Lung (tissue), 11 donors: ENCODE measurements at regions not wholly inside any gene's neighbourhood (a gene's known extent, or its start where the extent isn't known, plus 50 kb on each side); places are given as distances from the start of the nearest gene placed in this dataset.

Experiments
- ATAC-seq: fragments of 200-7000 bp; cut with Tn5 transposase; one replicate; pipeline ENCODE4 v1.9.1; 2020; ENCODE audit warnings: moderate number of reproducible peaks; ENCODE audit not compliant: insufficient read depth, low FRiP score
- DNase-seq, 3 donors: peaks; one replicate each; pipeline ENCODE4 v3.0.0-alpha.2; 2013 to 2017
- H3K27ac ChIP-seq, 2 donors: one replicate each; pipeline ENCODE4 v1.5.1; 2013; ENCODE audit warnings: mild to moderate bottlenecking in 2 of 2, moderate library complexity in 2 of 2, control low read depth in 1 of 2, inconsistent platforms in 1 of 2, low read depth in 1 of 2, low read length in 1 of 2
- H3K27me3 ChIP-seq, 3 donors: one replicate each; pipeline ENCODE4 v1.5.1; 2013; ENCODE audit warnings: low read length in 2 of 3; ENCODE audit not compliant: control insufficient read depth in 3 of 3, insufficient read depth in 3 of 3
- H3K36me3 ChIP-seq, 4 donors: one replicate each; pipeline ENCODE4 v1.5.1; 2013; ENCODE audit warnings: low read length in 4 of 4, mild to moderate bottlenecking in 1 of 4, moderate library complexity in 1 of 4; ENCODE audit not compliant: control insufficient read depth in 4 of 4, insufficient read depth in 4 of 4
- H3K4me1 ChIP-seq, 5 donors: one replicate each; pipeline ENCODE4 v1.5.1; 2013; ENCODE audit warnings: low read length in 5 of 5, mild to moderate bottlenecking in 2 of 5, moderate library complexity in 1 of 5; ENCODE audit not compliant: control insufficient read depth in 5 of 5, insufficient read depth in 5 of 5
- H3K4me3 ChIP-seq: one replicate; pipeline ENCODE4 v1.5.1; 2013; ENCODE audit warnings: mild to moderate bottlenecking, control low read depth, moderate library complexity
- H3K9ac ChIP-seq, 2 donors: one replicate each; pipeline ENCODE4 v1.5.1; 2013; ENCODE audit warnings: low read length in 2 of 2, control low read depth in 1 of 2; ENCODE audit not compliant: insufficient read depth in 1 of 2
- H3K9me3 ChIP-seq, 4 donors: one replicate each; pipeline ENCODE4 v1.5.1; 2013; ENCODE audit warnings: low read length in 3 of 4, mild to moderate bottlenecking in 1 of 4, moderate library complexity in 1 of 4; ENCODE audit not compliant: control insufficient read depth in 4 of 4, insufficient read depth in 3 of 4
- CTCF ChIP-seq: IDR thresholded peaks from 2 replicates; pipeline ENCODE4 v1.5.1; 2012; ENCODE audit warnings: mild to moderate bottlenecking; ENCODE audit errors: control extremely low read depth, extremely low read depth
- WGBS, 2 donors: extraction: QIAGEN DNeasy Blood & Tissue Kit; methylation state at CpG; one replicate each; pipeline ENCODE4 v1.1.7; 2013; 5-methylcytosine and 5-hydroxymethylcytosine counted together
- donor health status: control.
- donor health status: control.
- donor health status: Bipolar disorder and iron deficiency.
- donor health status: healthy.
- donor health status: DM: yes; HTN: yes; CAD: no.

- Histone ChIP-seq H3K4me3 (no peak overlapping the region), H3K9ac (no peak overlapping the region), H3K4me1 (peaks cover 0 to 11% (median 0%) of the 10 kb centered on the region in 5 donors), H3K9me3 (no peaks in the 10 kb centered on the region), H3K27me3 (no peaks in the 10 kb centered on the region), H3K36me3 (no peaks in the 10 kb centered on the region), H3K27ac (no peak overlapping the region)
- no peak for DNase-seq
- WGBS, 2 donors: 75 to 88% methylated on average over 4 of the region's 4 CpGs
- no peak for TF ChIP-seq CTCF
- ATAC-seq: no peak
Observed at GRCh38 chr10:44173608-44173894, 211.3 kb downstream of the CXCL12 start.

DNA sequence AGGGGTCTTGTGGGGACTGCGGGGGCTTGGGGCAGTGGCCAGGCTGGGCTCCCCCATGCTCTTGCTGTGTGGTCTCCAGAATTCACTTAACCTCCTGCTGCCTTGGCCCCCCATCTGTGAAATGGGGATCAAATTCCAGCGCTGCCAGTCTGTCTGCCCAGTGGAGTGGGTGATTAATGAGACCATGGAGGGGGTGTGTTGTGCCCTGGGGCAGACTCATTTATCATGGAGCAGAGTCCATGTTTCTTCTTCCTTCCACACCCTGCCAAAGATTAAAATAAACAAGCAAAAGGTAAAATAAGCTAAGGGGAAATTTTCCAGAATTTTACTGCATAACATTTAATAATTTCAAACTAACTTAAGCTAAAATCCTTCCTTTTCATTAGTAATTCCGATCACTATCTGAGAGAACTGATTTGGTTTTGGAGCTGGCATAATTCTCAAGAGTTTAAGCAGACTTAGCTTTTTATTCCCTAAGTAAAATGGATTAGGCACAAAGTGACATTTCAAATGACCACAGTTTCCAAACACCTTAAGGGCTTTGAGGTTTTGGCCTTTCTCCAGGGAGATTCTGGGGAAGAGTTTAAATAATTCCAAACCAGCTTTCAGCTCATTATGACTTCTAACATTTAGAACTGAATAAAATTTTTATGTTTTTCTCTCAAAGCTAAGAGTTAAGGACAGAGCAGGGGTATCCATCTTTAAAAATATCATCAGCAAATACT lies 211.9 kb downstream of the CXCL12 start:
- H3K27me3 ChIP-seq: no peaks in the 10 kb centered on the region
- ATAC-seq: no peak
- H3K36me3 ChIP-seq: no peaks in the 10 kb centered on the region
- no peaks in the 10 kb centered on the region for H3K9me3 ChIP-seq
- no peak overlapping the region for H3K9ac ChIP-seq
- no peak for TF ChIP-seq CTCF
- H3K27ac ChIP-seq: no peak overlapping the region
- no peak overlapping the region for H3K4me3 ChIP-seq
- peaks cover 0 to 11% (median 0%) of the 10 kb centered on the region in 5 donors for H3K4me1 ChIP-seq
- DNase-seq: peak in 1 of 3 donors; percentile 22
- WGBS, 2 donors: 73 to 79% methylated on average over 3 of the region's 3 CpGs

DNA sequence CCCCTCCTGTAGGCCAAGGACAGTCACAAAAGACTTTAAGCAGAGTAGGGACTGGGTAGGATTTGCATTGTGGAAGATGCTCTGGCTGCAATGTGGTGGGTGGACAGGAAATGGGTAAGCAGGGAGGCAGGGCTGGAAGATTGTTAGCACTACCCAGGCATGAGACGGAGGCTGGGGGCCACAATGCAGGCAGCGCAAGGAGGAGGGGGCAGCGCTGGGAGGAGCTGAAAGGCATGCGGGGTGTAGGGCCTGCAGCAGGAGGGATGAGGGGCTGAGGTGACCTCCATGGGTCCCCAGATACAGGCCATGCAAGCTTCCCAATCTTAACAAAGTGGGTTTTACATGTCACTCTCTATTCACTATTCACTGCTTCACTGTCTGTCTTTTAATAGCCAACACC lies 213.1 kb downstream of the CXCL12 start:
- ATAC-seq (no peak), DNase-seq (no peak)
- no peak for TF ChIP-seq CTCF
- H3K4me1 ChIP-seq: peaks cover 0 to 11% (median 3%) of the 10 kb centered on the region in 5 donors
- no peaks in the 10 kb centered on the region for H3K36me3 ChIP-seq
- H3K27me3 ChIP-seq: no peaks in the 10 kb centered on the region
- WGBS, 2 donors: 97 to 99% methylated on average over 4 of the region's 4 CpGs
- no peak overlapping the region for H3K27ac ChIP-seq
- no peak overlapping the region for H3K9ac ChIP-seq
- no peaks in the 10 kb centered on the region for H3K9me3 ChIP-seq
- no peak overlapping the region for H3K4me3 ChIP-seq

DNA sequence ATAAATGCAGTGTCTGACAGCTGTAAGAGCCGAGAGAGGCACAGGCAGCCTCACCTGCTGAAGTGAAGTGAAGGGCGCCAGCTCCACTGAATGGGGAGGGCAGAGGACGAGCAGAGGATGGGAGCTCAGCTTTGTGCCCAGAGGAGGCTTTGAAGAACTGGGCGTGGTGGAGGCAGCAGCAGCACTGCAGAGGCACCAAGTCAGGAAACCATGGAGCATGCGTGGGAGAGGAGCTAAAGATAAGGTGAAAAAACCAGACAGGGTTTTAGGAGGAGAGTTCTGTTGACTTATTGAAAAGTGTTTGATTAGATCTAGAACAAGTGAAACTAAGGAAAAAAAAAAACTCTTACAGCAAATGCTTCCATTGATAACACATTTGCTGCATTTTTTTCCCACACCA lies 216.4 kb downstream of the CXCL12 start:
- H3K4me1 ChIP-seq: peaks cover 0 to 8% (median 0%) of the 10 kb centered on the region in 5 donors
- 69 to 84% methylated on average over 5 of the region's 5 CpGs for WGBS, 2 donors
- H3K9ac ChIP-seq: no peak overlapping the region
- no peak overlapping the region for H3K4me3 ChIP-seq
- no peak overlapping the region for H3K27ac ChIP-seq
- ATAC-seq: no peak
- no peaks in the 10 kb centered on the region for H3K36me3 ChIP-seq
- TF ChIP-seq CTCF: no peak
- H3K27me3 ChIP-seq: no peaks in the 10 kb centered on the region
- no peak for DNase-seq
- no peaks in the 10 kb centered on the region for H3K9me3 ChIP-seq
